Thoracic aorta (tissue), 2 donors: ENCODE measurements at regions not wholly inside any gene's neighbourhood (a gene's known extent, or its start where the extent isn't known, plus 50 kb on each side); places are given as distances from the start of the nearest gene placed in this dataset.

Experiments
- ATAC-seq: fragments of 150-250 bp; one replicate; pipeline ENCODE4 v1.8.0; 2017; ENCODE audit warnings: low read depth; ENCODE audit not compliant: insufficient number of reproducible peaks, low FRiP score
- DNase-seq: peaks from one replicate; pipeline ENCODE4 v3.0.0-alpha.2; 2020; ENCODE audit warnings: low spot score
- H3K27ac ChIP-seq, 2 donors: fragments of 200-600 bp; sonication (generic); 1 replicate in 1 of 2; 2 replicates in 1 of 2; pipeline ENCODE4 v1.5.1; 2016; ENCODE audit warnings: mild to moderate bottlenecking in 2 of 2, moderate library complexity in 2 of 2
- H3K27me3 ChIP-seq: fragments of 200-600 bp; sonication (generic); replicated peaks from 2 replicates; pipeline ENCODE4 v1.6.0; 2016; ENCODE audit warnings: mild to moderate bottlenecking; ENCODE audit not compliant: insufficient read depth
- H3K36me3 ChIP-seq: fragments of 200-600 bp; sonication (generic); one replicate; pipeline ENCODE4 v1.5.1; 2016
- H3K4me1 ChIP-seq, 2 donors: fragments of 200-600 bp; sonication (generic); 1 replicate in 1 of 2; 2 replicates in 1 of 2; pipeline versions ENCODE4 v1.5.1 to v1.6.0; 2016; ENCODE audit warnings: low read depth in 2 of 2, mild to moderate bottlenecking in 1 of 2; ENCODE audit not compliant: control insufficient read depth in 1 of 2
- H3K4me3 ChIP-seq: fragments of 200-600 bp; sonication (generic); 2 replicates; pipeline ENCODE4 v1.5.1; 2016; ENCODE audit warnings: mild to moderate bottlenecking
- H3K9me3 ChIP-seq: fragments of 200-600 bp; sonication (generic); 2 replicates; pipeline ENCODE4 v1.5.1; 2016
- TF ChIP-seq, protein P1 (sequence below): fragments of 200-600 bp; sonication (generic); IDR thresholded peaks from one replicate; pipeline ENCODE4 v1.5.1; 2019; ENCODE audit warnings: antibody characterized with exemption

DNA sequence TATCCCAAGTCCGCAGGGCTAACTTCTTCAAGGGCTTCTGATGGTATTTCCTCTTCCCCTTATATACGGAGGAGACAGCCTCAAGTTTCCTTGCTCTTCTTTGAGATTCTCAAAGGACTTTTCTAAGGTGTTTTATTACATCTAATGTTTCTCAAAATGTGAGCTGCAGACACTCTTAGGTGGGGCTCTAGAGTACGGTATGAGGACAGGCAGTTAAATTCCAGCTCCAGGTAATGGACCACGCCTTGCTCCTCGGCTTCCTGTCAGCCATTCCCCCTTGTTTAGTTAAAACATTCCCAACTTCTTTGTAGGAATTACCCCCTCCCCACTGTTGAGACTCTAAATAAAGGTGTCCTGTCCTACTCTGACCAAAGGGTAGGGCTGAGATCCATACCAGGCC, 131.9 kb downstream of the IRS1 start:
- Histone ChIP-seq H3K27me3 (no peaks in the 10 kb centered on the region), H3K9me3 (no peaks in the 10 kb centered on the region), H3K4me1 (peaks cover 0 to 10% of the 10 kb centered on the region in 2 donors), H3K36me3 (no peaks in the 10 kb centered on the region), H3K4me3 (no peak overlapping the region), H3K27ac (no peak overlapping the region)
- TF ChIP-seq, protein P1, sequence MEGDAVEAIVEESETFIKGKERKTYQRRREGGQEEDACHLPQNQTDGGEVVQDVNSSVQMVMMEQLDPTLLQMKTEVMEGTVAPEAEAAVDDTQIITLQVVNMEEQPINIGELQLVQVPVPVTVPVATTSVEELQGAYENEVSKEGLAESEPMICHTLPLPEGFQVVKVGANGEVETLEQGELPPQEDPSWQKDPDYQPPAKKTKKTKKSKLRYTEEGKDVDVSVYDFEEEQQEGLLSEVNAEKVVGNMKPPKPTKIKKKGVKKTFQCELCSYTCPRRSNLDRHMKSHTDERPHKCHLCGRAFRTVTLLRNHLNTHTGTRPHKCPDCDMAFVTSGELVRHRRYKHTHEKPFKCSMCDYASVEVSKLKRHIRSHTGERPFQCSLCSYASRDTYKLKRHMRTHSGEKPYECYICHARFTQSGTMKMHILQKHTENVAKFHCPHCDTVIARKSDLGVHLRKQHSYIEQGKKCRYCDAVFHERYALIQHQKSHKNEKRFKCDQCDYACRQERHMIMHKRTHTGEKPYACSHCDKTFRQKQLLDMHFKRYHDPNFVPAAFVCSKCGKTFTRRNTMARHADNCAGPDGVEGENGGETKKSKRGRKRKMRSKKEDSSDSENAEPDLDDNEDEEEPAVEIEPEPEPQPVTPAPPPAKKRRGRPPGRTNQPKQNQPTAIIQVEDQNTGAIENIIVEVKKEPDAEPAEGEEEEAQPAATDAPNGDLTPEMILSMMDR, result no peak
- DNase-seq (no peak), ATAC-seq (no peak)

DNA sequence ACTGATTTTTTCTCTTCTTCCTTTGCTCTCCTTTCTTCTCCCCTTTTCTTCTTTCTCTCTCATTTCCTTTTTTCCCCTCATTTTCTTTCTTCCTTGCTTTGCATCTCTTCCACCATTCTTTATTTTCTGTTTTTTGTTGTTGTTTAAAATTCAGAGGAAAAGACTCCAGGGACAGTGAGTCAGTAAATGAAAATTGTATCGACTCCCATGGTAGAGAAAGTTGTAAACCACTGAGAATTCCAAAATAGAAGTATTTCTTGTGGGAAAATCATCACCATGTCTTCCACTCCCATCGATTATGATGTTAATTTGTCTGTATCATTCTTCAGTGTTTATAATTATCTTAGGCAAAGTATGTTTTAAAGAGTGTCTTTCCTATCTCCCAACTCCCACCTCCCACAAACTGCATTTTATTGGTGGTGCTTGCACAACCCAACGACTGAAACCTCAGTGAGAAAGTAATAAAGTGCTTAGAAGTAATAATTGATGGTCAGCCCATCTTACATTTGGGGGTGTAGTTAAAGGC, 134.3 kb downstream of the IRS1 start:
- no peak for DNase-seq
- ATAC-seq, result no peak
- Histone ChIP-seq H3K4me1 (peaks cover 16 to 31% of the 10 kb centered on the region in 2 donors), H3K27ac (no peak overlapping the region), H3K36me3 (no peaks in the 10 kb centered on the region), H3K4me3 (no peak overlapping the region), H3K27me3 (no peaks in the 10 kb centered on the region), H3K9me3 (no peaks in the 10 kb centered on the region)
- TF ChIP-seq, protein P1, result no peak

DNA sequence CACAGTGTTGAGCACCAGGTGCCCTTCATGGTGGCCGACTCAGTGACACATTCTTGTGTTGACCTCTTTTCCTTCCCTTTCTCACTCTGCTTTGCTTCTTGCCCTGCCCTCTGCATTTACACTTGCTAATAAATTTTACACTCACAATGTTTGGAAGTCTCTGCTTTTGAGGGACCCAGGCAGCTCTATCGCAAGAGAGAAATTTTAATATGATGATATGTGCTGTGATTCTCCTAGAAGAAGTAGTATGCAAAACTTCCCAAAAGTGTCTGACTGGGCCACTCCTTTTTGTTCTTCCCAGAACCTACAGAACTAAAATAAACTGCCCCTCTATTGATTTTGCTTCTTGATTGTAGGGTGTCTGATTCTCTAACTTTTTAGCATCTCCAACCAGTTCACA, 135.0 kb downstream of the IRS1 start:
- no peak for DNase-seq
- H3K36me3 ChIP-seq, result no peaks in the 10 kb centered on the region
- H3K27me3 ChIP-seq, result no peaks in the 10 kb centered on the region
- no peak for ATAC-seq
- H3K9me3 ChIP-seq, result no peaks in the 10 kb centered on the region
- peak overlapping the region in 1 of 2 donors; percentile 49 for H3K27ac ChIP-seq
- no peak overlapping the region for H3K4me3 ChIP-seq
- H3K4me1 ChIP-seq, result peaks cover 20 to 37% of the 10 kb centered on the region in 2 donors
- TF ChIP-seq, protein P1, result no peak

DNA sequence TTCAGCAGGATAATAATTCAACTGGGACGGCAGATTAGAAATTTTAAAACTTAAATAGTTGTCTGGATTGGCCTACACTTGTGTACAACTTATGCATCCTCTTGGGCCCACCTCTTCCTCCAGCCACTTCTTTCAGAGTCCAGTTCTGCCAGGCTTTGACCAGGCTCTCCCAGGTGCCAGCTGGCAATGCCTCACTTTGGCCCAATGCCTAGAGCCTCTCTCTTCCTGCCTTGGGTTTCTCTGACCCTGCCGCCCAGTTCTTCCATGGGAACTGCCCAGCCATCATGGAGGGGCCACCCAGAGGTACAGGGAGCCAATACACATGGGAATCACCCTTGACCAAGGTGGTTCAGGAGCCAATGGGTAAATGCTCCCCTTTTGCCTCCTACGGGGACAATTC, 135.5 kb downstream of the IRS1 start:
- Histone ChIP-seq H3K36me3 (no peaks in the 10 kb centered on the region), H3K27me3 (no peaks in the 10 kb centered on the region), H3K4me3 (no peak overlapping the region), H3K4me1 (peaks cover 25 to 42% of the 10 kb centered on the region in 2 donors), H3K27ac (peak overlapping the region; percentile 39 to 49), H3K9me3 (no peaks in the 10 kb centered on the region)
- TF ChIP-seq, protein P1, result no peak
- no peak for DNase-seq
- ATAC-seq, result no peak

DNA sequence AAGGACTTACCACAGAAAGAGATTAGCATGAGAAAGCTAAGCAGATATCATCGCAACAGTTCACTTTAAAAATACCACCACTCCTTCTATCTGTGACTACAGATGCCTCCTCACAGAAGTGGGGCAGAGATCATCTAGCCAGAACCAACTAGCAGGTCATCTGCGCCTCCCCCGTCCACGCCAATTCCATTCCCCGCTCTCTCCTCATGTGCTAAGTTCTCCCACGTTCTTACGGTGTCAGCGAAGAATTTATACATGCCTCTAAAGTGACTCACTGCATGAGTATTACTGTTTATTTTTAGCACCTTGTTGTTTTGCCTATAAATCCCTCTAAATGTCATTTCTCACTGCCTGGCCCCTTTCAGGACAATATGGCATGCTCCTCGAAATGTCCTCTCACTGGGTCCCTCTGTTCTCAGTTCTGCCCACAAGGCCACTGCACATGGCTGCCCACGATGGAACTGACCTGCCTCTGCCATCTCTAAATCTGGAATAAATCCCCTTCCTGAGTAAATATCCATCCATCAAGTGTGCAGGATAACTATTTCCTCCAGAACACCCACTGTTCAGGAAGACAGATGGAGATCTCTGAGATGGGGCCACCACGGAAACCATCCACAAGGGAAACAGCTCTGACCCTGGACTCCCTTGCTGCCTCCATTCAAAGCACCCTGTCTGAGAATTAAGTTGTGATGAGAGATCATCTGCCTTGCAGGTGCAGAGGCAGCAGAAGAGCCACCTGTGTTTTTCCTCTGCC, 137.7 kb downstream of the IRS1 start:
- DNase-seq (peak; percentile 45), ATAC-seq (peak; percentile 91)
- TF ChIP-seq, protein P1, result no peak
- peak overlapping the region; percentile 75 to 80 for H3K27ac ChIP-seq
- H3K9me3 ChIP-seq, result no peaks in the 10 kb centered on the region
- peaks cover 27 to 47% of the 10 kb centered on the region in 2 donors for H3K4me1 ChIP-seq
- no peaks in the 10 kb centered on the region for H3K27me3 ChIP-seq
- H3K36me3 ChIP-seq, result no peaks in the 10 kb centered on the region
- H3K4me3 ChIP-seq, result peak overlapping the region; percentile 24
